ENCODE measurements at regions not wholly inside any gene's neighbourhood (a gene's known extent, or its start where the extent isn't known, plus 50 kb on each side); places are given as distances from the start of the nearest gene placed in this dataset.

DNA sequence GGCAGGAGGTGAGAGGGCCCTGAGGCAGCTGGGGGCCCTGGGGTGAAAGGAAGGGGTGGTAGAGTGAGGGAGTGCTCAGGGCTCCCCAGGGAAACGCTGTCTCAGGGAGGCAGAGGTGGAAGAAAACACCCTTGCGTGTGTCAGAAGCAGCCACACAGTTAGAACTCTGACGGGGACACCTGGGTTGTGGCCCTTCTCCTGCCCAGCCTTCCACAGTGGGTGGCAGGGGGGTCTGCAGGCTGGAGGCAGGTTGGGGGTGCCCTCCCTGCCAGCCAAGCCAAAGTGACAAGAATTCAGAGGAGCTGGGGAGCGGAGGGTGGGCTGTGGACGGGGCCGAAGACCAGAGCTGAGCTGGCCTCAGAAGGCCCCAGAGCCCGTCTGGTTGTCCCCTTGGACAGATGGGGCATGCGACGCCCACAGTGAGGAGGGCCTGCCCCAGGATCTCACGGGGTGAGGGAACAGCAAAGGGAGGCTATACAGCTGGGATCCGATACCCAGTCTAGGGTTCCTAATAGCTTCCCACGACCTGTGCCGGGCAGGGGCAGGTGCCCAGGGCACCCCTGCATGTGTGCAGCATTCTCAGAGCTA is 105.2 kb upstream of the ADRA2C start:
- intact Hi-C loops (cut with DNase I; ENCODE audit: low total_unique reads) (no loop called here), in situ Hi-C loops (cut with MboI; ENCODE audit: low sequenced_read_pairs in 4 of 4) (no loop called here)
- no peak for TF ChIP-seq POLR2A (IDR thresholded peaks at IDR 0.05)
- TF ChIP-seq, protein P1, sequence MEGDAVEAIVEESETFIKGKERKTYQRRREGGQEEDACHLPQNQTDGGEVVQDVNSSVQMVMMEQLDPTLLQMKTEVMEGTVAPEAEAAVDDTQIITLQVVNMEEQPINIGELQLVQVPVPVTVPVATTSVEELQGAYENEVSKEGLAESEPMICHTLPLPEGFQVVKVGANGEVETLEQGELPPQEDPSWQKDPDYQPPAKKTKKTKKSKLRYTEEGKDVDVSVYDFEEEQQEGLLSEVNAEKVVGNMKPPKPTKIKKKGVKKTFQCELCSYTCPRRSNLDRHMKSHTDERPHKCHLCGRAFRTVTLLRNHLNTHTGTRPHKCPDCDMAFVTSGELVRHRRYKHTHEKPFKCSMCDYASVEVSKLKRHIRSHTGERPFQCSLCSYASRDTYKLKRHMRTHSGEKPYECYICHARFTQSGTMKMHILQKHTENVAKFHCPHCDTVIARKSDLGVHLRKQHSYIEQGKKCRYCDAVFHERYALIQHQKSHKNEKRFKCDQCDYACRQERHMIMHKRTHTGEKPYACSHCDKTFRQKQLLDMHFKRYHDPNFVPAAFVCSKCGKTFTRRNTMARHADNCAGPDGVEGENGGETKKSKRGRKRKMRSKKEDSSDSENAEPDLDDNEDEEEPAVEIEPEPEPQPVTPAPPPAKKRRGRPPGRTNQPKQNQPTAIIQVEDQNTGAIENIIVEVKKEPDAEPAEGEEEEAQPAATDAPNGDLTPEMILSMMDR (IDR thresholded peaks at IDR 0.05 in 4 of 5, conservative IDR thresholded peaks at IDR 0.05 in 1 of 5), result no peak
- Histone ChIP-seq H3K36me3 (no peaks in the 10 kb centered on the region), H3K27ac (no peak overlapping the region), H3K4me1 (no peaks in the 10 kb centered on the region), H3K27me3 (peaks cover 33 to 49% (median 44%) of the 10 kb centered on the region in 3 donors), H3K9me3 (no peaks in the 10 kb centered on the region), H3K4me3 (no peak overlapping the region)
- no peak for DNase-seq
- no peak for ATAC-seq

DNA sequence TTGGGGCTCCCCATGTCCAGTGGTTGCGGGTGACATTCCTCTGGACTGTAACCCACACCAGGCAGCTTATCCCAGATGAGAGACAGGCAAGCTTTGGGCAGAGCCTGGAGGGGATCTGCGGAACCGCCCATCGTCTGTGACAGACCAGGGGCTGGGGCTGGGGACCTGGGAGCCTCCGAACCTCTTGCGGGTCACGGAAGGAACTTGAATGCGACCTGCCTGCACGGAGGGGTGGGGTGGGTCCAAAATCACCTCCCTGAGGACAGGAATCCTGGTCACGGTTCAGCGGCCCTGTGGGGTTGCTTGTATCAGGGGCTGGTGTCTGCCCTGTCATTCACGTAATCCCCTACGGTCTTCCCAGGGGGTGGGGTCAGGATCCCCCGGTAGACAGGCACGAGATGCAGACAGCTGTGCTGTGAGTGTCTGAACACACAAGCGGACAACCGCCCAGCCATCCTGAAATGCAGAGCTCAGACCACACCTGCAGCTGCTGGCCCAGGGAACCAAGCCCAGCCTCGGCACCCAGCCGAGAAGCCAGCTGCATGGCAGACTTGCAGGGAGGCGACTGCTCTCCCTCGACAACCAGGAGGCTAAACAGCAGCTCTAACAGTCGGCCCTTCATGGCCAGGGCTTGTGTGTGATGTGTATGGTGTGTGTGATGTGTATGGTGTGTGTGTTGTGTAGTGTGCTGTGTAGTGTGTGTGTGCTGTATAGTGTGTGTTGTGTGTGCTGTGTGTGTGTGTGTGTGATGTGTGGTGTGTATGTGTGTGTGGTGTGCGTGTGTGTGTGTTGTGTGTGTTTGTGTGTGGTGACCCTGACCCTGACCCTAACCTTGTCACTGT is 105.9 kb upstream of the ADRA2C start:
- ATAC-seq (no peak), DNase-seq (peak in 1 of 2 donors; percentile 17)
- Histone ChIP-seq H3K36me3 (no peaks in the 10 kb centered on the region), H3K27ac (no peak overlapping the region), H3K4me3 (no peak overlapping the region), H3K27me3 (peaks cover 37 to 54% (median 48%) of the 10 kb centered on the region in 3 donors), H3K4me1 (no peaks in the 10 kb centered on the region), H3K9me3 (no peaks in the 10 kb centered on the region)
- intact Hi-C loops (cut with DNase I; ENCODE audit: low total_unique reads), result no loop called here
- TF ChIP-seq, protein P1 (IDR thresholded peaks at IDR 0.05 in 4 of 5, conservative IDR thresholded peaks at IDR 0.05 in 1 of 5), result no peak
- no peak for TF ChIP-seq POLR2A (IDR thresholded peaks at IDR 0.05)
- in situ Hi-C loops (cut with MboI; ENCODE audit: low sequenced_read_pairs in 4 of 4), result no loop called here

DNA sequence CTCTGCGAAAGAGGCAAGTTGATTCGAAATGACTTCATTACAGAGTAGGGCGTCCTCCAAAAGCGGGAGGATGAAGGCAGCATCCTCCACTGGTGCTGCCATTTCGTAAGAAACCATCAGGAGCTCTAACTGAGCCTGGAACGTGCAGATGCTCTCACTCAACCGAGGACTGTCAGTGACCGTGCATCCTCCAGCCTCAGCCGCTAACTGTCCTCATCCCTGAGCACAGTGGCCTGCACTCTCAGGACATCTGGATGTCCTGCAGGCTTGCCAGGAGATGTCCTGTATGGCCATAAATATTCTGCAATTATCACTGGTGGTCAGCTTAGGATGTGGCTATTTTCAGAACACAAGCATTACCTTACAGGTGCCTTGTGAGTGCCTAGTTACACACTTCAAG is 107.1 kb upstream of the ADRA2C start:
- Histone ChIP-seq H3K36me3 (no peaks in the 10 kb centered on the region), H3K4me3 (no peak overlapping the region), H3K4me1 (no peaks in the 10 kb centered on the region), H3K9me3 (no peaks in the 10 kb centered on the region), H3K27ac (no peak overlapping the region), H3K27me3 (peaks cover 45 to 65% (median 57%) of the 10 kb centered on the region in 3 donors)
- ATAC-seq, result no peak
- intact Hi-C loops (cut with DNase I; ENCODE audit: low total_unique reads) (no loop called here), in situ Hi-C loops (cut with MboI; ENCODE audit: low sequenced_read_pairs in 4 of 4) (no loop called here)
- TF ChIP-seq POLR2A (IDR thresholded peaks at IDR 0.05), result no peak
- DNase-seq, result no peak

DNA sequence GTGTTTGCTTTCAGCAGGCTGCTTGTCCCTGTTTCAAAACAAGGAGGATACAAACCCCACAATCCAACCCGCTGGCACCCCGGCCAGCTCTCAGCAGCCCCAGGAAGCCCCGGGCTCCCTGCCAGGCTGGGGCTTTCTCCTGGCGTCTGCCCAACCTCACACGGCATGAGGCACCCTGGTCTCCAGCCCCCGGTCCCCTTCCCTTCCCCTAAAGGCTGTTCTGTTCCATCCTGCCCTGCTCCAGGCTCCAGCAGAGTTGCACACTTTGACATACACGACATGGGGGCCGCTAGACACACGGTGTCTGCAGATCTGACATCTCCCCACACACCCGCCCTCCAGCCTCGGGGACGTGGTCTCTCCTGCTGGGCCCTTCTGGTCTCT is 107.7 kb upstream of the ADRA2C start:
- TF ChIP-seq, protein P1 (IDR thresholded peaks at IDR 0.05 in 4 of 5, conservative IDR thresholded peaks at IDR 0.05 in 1 of 5), result no peak
- TF ChIP-seq POLR2A (IDR thresholded peaks at IDR 0.05), result no peak
- Histone ChIP-seq H3K27ac (no peak overlapping the region), H3K4me1 (no peaks in the 10 kb centered on the region), H3K4me3 (no peak overlapping the region), H3K9me3 (no peaks in the 10 kb centered on the region), H3K27me3 (peaks cover 51 to 72% (median 61%) of the 10 kb centered on the region in 3 donors), H3K36me3 (no peaks in the 10 kb centered on the region)
- in situ Hi-C loops (cut with MboI; ENCODE audit: low sequenced_read_pairs in 4 of 4), result no loop called here
- no peak for ATAC-seq
- intact Hi-C loops (cut with DNase I; ENCODE audit: low total_unique reads), result no loop called here
- no peak for DNase-seq

DNA sequence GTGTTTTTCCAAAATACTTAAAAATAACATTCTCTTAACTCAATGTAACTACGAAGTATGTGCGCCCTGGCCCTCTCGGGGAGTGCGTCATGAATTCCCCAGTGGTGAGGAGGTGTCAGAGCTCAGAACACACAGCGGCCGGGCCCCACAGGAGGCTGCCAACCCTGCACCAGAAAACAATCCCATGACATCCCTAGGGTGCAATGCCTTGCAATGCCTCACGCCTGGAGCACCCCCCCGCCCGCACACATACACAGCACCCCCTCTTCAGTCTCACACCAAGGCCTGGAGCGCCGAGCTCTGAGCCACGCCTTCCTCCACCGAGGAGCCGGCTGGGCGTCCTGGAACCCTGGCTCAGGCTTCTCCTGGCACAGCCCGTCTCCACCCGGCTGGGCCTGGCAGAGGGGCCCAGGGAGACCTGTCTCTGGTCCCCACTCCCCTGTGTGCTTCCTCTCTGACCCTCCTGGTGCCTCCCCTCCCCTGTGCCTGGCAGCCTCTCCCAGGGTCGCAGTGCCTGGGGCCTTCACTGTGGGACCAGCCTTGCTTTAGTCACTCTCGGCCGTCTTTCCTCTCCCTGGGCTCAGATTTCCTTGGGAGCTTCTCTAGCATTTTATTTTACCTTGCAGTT is 108.2 kb upstream of the ADRA2C start:
- TF ChIP-seq, protein P1 (IDR thresholded peaks at IDR 0.05 in 4 of 5, conservative IDR thresholded peaks at IDR 0.05 in 1 of 5), result no peak
- TF ChIP-seq POLR2A (IDR thresholded peaks at IDR 0.05), result no peak
- DNase-seq, result peak in 1 of 2 donors; percentile 2
- no peak overlapping the region for H3K27ac ChIP-seq

More for the DNA sequence above, 108.2 kb upstream of the ADRA2C start:
- Histone ChIP-seq H3K4me1 (no peaks in the 10 kb centered on the region), H3K9me3 (no peaks in the 10 kb centered on the region), H3K4me3 (no peak overlapping the region), H3K27me3 (peaks cover 55 to 74% (median 64%) of the 10 kb centered on the region in 3 donors), H3K36me3 (no peaks in the 10 kb centered on the region)
- intact Hi-C loops (cut with DNase I; ENCODE audit: low total_unique reads) (no loop called here), in situ Hi-C loops (cut with MboI; ENCODE audit: low sequenced_read_pairs in 4 of 4) (no loop called here)
- peak in 1 of 2 donors; percentile 21 for ATAC-seq

Measured in gastrocnemius medialis (tissue), 4 donors.